GM20000 (cell line): ENCODE measurements at regions not wholly inside any gene's neighbourhood (a gene's known extent, or its start where the extent isn't known, plus 50 kb on each side); places are given as distances from the start of the nearest gene placed in this dataset.
"Not testable (repeated sequence)": the region's sequence is repeated elsewhere in the genome, so short reads cannot be mapped to it uniquely, and the experiment has no call there.

Experiments used
- DNase-seq: peaks from one replicate; pipeline ENCODE4 v3.0.0; 2012; ENCODE audit warnings: low spot score
- CTCF ChIP-seq: IDR thresholded peaks from 2 replicates; pipeline ENCODE4 v1.5.1; 2012; ENCODE audit warnings: mild to moderate bottlenecking, control low read depth; ENCODE audit errors: extremely low read depth, missing control alignments

GRCh38 chr6:15110726-15111354, 135.0 kb upstream of the JARID2 start:
- DNase-seq, result no peak
- TF ChIP-seq CTCF, result no peak

GRCh38 chr6:15111576-15111975, 134.3 kb upstream of the JARID2 start:
- DNase-seq, result not testable (repeated sequence)

GRCh38 chr6:15113587-15113986, 132.3 kb upstream of the JARID2 start:
- TF ChIP-seq CTCF, result no peak
- DNase-seq, result no peak

GRCh38 chr6:15114061-15114460, 131.8 kb upstream of the JARID2 start:
- TF ChIP-seq CTCF, result no peak
- DNase-seq, result no peak

- no peak for DNase-seq
- TF ChIP-seq CTCF, result no peak
Measured at GRCh38 chr6:15116889-15117288, 129.0 kb upstream of the JARID2 start.

GRCh38 chr6:15121443-15121842, 124.4 kb upstream of the JARID2 start:
- no peak for DNase-seq
- no peak for TF ChIP-seq CTCF

- TF ChIP-seq CTCF, result no peak
- DNase-seq, result no peak
Measured at GRCh38 chr6:15121977-15122550, 123.8 kb upstream of the JARID2 start.

- TF ChIP-seq CTCF, result no peak
Measured at GRCh38 chr6:15129887-15130286, 116.0 kb upstream of the JARID2 start.

More at GRCh38 chr6:15129887-15130286, 116.0 kb upstream of the JARID2 start:
- no peak for DNase-seq
